ENCODE measurements at regions not wholly inside any gene's neighbourhood (a gene's known extent, or its start where the extent isn't known, plus 50 kb on each side); places are given as distances from the start of the nearest gene placed in this dataset.

- DNase-seq (ENCODE audit: low read depth) = peak; percentile 9
- ChIA-PET POLR2A (interaction anchor here (0.5 kb wide), 1 partner anchor 1192 kb away, joined by 11 read pairs; no protein-coding TSS in a partner anchor), CTCF (no interaction called here)
- TF ChIP-seq, protein P1, sequence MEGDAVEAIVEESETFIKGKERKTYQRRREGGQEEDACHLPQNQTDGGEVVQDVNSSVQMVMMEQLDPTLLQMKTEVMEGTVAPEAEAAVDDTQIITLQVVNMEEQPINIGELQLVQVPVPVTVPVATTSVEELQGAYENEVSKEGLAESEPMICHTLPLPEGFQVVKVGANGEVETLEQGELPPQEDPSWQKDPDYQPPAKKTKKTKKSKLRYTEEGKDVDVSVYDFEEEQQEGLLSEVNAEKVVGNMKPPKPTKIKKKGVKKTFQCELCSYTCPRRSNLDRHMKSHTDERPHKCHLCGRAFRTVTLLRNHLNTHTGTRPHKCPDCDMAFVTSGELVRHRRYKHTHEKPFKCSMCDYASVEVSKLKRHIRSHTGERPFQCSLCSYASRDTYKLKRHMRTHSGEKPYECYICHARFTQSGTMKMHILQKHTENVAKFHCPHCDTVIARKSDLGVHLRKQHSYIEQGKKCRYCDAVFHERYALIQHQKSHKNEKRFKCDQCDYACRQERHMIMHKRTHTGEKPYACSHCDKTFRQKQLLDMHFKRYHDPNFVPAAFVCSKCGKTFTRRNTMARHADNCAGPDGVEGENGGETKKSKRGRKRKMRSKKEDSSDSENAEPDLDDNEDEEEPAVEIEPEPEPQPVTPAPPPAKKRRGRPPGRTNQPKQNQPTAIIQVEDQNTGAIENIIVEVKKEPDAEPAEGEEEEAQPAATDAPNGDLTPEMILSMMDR (IDR thresholded peaks at IDR 0.05; ENCODE audit: insufficient read depth, low read depth, low read length) = no peak
- Histone ChIP-seq H3K27me3 (ENCODE audit: control insufficient read depth, insufficient read depth, low read length) (no peaks in the 10 kb centered on the region), H3K36me3 (ENCODE audit: control insufficient read depth, insufficient read depth, low read length) (no peaks in the 10 kb centered on the region), H3K4me3 (ENCODE audit: low read depth, low read length) (no peak overlapping the region)
Observed at GRCh38 chr18:1048032-1048431, 143.4 kb downstream of the ADCYAP1 start.

DNA sequence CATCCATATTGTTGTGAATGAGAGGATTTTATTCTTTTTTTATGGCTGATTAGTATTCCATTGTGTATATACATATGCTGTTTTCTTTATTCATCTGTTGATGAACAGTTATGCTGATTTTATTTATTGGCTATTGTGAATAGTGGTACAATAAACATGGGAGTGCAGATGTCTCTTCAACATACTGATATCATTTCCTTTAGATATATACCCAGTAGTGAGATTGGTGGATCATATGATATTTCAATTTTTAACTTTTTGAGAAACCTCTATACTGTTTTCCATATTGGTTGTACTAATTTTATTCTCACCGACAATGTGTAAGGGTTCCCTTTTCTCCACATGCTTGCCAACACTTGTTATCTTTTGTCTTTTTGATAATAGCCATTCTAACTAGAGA lies 144.5 kb downstream of the ADCYAP1 start:
- TF ChIP-seq, protein P1 (IDR thresholded peaks at IDR 0.05; ENCODE audit: insufficient read depth, low read depth, low read length) = no peak
- Histone ChIP-seq H3K36me3 (ENCODE audit: control insufficient read depth, insufficient read depth, low read length) (no peaks in the 10 kb centered on the region), H3K4me3 (ENCODE audit: low read depth, low read length) (no peak overlapping the region), H3K27me3 (ENCODE audit: control insufficient read depth, insufficient read depth, low read length) (no peaks in the 10 kb centered on the region)
- ChIA-PET POLR2A (no interaction called here), CTCF (no interaction called here)
- no peak for DNase-seq (ENCODE audit: low read depth)

DNA sequence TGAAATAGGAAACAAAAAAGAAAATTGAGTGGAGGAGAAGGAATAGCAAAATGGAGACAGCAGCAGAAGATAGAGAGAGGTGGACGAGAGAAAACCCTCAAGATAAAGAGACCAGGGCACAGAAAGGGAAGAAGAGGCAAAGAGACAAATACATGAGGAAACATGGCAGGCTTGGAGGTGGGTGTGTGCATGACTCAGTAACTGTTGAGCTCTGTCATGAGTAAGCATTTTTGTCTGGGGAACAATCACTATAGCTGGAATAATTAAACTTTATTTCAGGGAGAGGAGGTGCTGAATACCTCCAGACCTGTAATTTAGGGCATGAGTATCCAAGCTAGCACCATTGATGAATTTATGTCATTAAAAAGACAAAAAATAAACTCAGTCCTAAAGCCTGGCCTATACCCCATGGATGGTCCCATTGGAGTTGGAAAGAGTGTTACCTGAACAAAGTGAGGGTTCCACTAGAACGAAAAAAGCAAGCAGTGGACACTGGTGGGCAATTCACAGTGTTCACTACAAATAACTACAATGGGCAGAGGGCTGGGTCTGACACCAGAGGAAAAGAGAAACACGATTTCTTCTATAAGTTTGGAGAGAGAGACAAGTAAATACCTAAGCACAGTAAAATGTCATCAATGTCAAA lies 145.5 kb downstream of the ADCYAP1 start:
- no peaks in the 10 kb centered on the region for H3K36me3 ChIP-seq (ENCODE audit: control insufficient read depth, insufficient read depth, low read length)
- CTCF ChIA-PET = no interaction called here
- DNase-seq (ENCODE audit: low read depth) = no peak

GRCh38 chr18:1052301-1052700 lies 147.6 kb downstream of the ADCYAP1 start:
- no peaks in the 10 kb centered on the region for H3K27me3 ChIP-seq (ENCODE audit: control insufficient read depth, insufficient read depth, low read length)
- no peaks in the 10 kb centered on the region for H3K36me3 ChIP-seq (ENCODE audit: control insufficient read depth, insufficient read depth, low read length)
- H3K4me3 ChIP-seq (ENCODE audit: low read depth, low read length) = no peak overlapping the region
- TF ChIP-seq, protein P1 (IDR thresholded peaks at IDR 0.05; ENCODE audit: insufficient read depth, low read depth, low read length) = no peak
- ChIA-PET CTCF (no interaction called here), POLR2A (no interaction called here)
- no peak for DNase-seq (ENCODE audit: low read depth)

More for the DNA sequence above, 145.5 kb downstream of the ADCYAP1 start:
- Histone ChIP-seq H3K4me3 (ENCODE audit: low read depth, low read length) (no peak overlapping the region), H3K27me3 (ENCODE audit: control insufficient read depth, insufficient read depth, low read length) (no peaks in the 10 kb centered on the region)
- TF ChIP-seq, protein P1 (IDR thresholded peaks at IDR 0.05; ENCODE audit: insufficient read depth, low read depth, low read length) = no peak
- POLR2A ChIA-PET = no interaction called here

DNA sequence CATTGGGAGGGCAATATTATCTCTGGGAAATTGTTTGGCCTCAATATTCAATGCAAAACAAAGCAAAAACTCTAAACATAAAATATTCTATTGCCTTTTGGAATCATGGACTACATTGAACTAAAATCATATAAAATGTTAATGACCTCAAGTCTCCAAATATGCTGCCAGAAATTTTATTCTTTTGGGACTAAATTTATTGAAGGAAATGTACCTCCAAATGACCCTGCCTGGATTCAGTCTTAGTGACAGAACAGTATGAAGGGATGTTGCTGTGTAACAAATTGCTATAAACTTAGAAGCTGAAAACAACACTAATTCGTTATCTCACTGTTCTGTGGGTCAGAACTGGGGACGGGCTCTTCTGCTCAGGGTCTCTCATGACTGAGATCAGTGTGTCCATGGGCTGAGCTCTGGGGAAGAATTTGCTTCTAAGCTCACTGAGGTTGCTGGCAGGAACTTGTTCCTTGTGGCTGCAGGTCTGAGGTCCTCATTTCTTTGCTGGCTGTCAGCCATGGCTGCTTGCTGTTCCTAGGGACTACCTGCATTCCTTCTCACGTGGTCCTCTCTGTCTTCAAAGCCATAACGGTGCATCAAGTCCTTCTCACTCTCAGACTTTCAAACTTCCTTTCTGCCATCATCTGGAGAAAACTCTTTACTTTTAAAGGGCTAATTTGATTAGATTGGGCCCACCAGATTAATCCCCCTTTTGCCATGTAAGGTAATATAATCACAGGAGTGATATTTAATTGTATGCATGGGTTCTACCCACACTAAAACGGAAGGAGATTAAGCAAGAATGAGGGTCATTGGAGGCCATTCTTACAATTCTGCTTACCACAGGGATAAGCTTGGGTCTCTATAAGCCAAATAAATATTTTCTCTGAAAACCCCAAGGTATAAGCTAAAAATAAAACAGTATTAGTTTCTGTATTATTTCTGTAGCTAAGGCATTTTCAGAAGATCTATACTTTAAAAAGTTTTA lies 149.0 kb downstream of the ADCYAP1 start:
- CTCF ChIA-PET = no interaction called here
- Histone ChIP-seq H3K36me3 (ENCODE audit: control insufficient read depth, insufficient read depth, low read length) (no peaks in the 10 kb centered on the region), H3K4me3 (ENCODE audit: low read depth, low read length) (no peak overlapping the region), H3K27me3 (ENCODE audit: control insufficient read depth, insufficient read depth, low read length) (no peaks in the 10 kb centered on the region)
- no peak for DNase-seq (ENCODE audit: low read depth)
- TF ChIP-seq, protein P1 (IDR thresholded peaks at IDR 0.05; ENCODE audit: insufficient read depth, low read depth, low read length) = no peak
- POLR2A ChIA-PET = no interaction called here

Measured in BJ (cell line).